ENCODE measurements at regions not wholly inside any gene's neighbourhood (a gene's known extent, or its start where the extent isn't known, plus 50 kb on each side); places are given as distances from the start of the nearest gene placed in this dataset.
"Not testable (repeated sequence)": the region's sequence is repeated elsewhere in the genome, so short reads cannot be mapped to it uniquely, and the experiment has no call there.

DNA sequence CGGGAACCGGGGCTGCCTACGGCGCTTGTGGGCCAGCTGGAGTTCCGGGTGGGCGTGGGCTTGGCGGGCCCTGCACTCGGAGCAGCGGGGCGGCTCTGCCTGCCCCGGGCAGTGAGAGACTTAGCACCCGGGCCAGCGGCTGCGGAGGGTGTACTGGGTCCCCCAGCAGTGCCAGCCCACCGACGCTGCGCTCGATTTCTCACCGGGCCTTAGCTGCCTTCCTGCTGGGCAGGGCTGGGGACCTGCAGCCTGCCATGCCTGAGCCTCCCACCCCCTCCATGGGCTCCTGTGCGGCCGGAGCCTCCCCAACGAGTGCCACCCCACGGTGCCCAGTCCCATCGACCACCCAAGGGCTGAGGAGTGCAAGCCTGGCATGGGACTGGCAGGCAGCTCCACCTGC, 72.8 kb upstream of the SSBP2 start:
- DNase-seq, result not testable (repeated sequence)

GRCh38 chr5:81820863-81821262, 70.0 kb upstream of the SSBP2 start:
- DNase-seq, result no peak

DNA sequence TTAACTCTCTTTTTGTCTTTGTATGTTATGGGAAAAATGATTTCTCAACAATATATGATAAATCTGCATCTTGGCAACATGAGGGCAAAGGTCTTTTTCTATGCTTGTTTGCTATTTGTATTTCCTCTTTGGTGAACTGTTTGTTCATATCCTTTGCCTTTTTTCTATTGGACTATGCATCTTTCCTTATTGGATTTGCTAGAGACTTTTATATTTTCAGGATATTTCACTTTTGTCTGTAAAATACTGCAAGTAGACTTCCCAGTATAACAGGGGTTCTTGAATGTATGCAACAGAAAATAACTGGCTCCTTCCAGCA, 69.4 kb upstream of the SSBP2 start:
- DNase-seq, result no peak

DNA sequence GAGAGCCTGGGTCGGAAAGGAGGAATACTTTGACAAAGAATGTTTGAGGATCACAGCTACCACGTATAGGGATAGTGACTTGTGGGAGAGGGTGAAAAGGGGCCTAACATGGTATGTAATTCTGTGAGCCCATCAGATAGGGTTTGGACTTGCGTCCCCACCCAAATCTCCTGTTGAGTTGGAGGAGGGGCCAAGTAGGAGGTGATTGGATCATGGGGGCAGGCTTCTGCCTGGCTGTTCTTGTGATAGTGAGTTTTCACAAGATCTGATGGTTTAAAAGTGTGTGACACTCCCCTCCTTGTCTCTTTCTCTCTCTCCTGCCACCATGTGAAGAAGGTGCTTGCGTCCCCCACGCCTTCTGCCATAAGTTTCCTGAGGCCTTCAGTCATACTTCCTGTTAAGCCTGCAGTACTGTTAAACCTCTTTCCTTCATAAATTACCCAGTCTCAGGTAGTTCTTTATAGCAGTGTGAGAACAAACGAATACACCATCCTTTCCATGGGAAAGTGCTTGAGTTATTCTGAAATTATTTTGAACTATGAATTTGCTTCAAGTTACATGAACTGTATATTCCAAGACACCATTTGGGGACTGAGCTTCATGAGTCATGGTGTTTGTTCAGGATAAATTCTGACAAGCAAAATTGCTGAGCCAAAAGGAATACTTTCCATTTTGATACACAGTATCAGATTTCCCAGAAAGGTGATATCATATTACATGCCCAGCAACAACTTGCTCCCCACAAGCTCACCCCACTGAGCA, 68.8 kb upstream of the SSBP2 start:
- DNase-seq, result peak; percentile 11

DNA sequence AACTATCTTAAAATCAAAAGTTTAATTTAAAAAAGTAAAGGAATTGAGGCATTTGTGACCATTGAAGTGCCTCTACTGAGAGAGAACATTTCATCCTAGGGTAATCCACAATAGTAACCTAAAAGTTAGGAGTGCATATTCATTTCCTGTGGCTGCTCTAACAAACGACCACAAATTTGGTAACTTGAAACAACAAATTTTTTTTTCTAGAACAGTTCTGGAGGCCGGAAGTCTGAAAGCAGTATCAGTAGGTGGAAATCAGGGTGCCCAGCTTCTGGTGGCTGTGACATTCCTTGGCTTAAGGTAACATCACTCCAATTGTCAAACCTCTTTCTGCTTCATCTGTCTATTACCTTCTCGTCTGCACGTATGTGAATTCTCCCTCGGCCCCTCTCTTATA, 67.1 kb upstream of the SSBP2 start:
- DNase-seq, result peak; percentile 25

- DNase-seq, result no peak
Observed at GRCh38 chr5:81817086-81817485, 66.2 kb upstream of the SSBP2 start.

GRCh38 chr5:81815321-81815720, 64.4 kb upstream of the SSBP2 start:
- no peak for DNase-seq

DNA sequence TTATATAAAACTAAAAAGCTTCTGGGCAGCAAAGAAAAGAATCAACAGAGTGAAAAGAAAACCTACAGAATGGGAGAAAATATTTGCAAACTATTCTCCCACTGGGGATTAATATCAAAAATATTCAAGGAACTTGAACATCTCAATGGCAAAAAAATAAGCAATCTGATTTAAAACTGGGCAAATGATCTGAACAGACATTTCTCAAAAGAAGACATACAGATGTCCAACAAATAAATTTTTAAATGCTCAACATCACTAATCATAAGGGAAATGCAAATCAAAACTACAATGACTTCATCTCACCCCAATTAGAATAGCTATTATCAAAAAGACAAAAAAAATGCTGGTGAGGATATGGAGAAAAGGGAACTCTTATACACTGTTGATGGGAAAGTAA, 57.2 kb upstream of the SSBP2 start:
- no peak for DNase-seq

DNA sequence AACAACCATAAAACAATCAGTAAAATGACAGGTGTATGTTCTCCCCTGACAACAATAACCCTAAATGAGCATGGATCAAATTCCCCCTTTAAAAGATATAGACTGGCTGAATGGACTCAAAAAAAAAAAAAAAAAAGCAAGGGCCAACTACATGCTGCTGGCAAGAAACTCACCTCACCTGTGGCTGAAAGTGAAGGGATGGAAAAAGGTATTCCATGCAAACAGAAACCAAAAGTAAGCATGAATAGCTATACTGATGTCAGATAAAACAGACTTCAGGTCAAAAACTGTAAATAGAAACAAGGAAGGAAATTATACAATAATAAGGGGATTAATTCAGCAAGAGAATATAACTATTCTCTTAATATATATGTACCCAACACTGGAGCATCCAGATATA, 54.2 kb upstream of the SSBP2 start:
- no peak for DNase-seq

- no peak for DNase-seq
Observed at GRCh38 chr5:81803812-81804211, 52.9 kb upstream of the SSBP2 start.

DNA sequence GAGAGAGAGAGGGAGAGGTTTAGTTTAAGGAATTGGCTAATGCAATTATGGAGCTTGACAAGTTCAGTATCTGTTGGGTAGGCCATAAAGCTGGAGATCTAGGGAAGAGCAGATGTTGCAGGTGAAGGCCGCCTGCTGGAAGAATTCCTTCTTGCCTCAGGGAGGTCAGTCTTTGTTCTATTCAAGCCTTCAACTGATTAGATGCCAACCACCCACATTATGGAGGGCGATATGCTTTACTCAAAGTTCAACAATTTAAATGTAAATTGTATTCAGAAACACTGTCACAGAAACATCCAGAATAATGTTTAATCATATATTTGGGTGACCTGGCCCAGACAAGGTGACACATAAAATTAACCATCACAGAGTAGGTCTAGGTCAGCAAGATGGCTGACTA, 51.7 kb upstream of the SSBP2 start:
- no peak for DNase-seq

- no peak for DNase-seq
Observed at GRCh38 chr5:81802020-81802419, 51.1 kb upstream of the SSBP2 start.

- no peak for DNase-seq
Observed at GRCh38 chr5:81800797-81801196, 49.9 kb upstream of the SSBP2 start.
